GM12891 (cell line): ENCODE measurements at regions not wholly inside any gene's neighbourhood (a gene's known extent, or its start where the extent isn't known, plus 50 kb on each side); places are given as distances from the start of the nearest gene placed in this dataset.

Experiments
- POLR2A ChIP-seq: IDR thresholded peaks from 2 replicates; pipeline ENCODE4 v1.6.1; 2011; ENCODE audit warnings: low read depth, low read length, control low read depth
- POLR2AphosphoS5 ChIP-seq: IDR thresholded peaks from 2 replicates; pipeline ENCODE4 v1.6.1; 2011; ENCODE audit warnings: low read depth, low read length, control low read depth
- POU2F2 ChIP-seq: IDR thresholded peaks from 2 replicates; pipeline ENCODE4 v1.6.1; 2011; ENCODE audit warnings: low read depth, mild to moderate bottlenecking, control low read depth, low read length, moderate library complexity
- SPI1 ChIP-seq: IDR thresholded peaks from 2 replicates; pipeline ENCODE4 v1.6.1; 2011; ENCODE audit warnings: low read depth, low read length, control low read depth
- TAF1 ChIP-seq: IDR thresholded peaks from 2 replicates; pipeline ENCODE4 v1.6.1; 2011; ENCODE audit warnings: low read depth, low read length, control low read depth

- TF ChIP-seq POLR2AphosphoS5 (no peak), POLR2A (no peak), POU2F2 (no peak), TAF1 (no peak), SPI1 (no peak)
Measured at GRCh38 chr3:95752199-95752598, 1062.2 kb upstream of the EPHA6 start.
